SK-N-SH (cell line): ENCODE measurements at regions not wholly inside any gene's neighbourhood (a gene's known extent, or its start where the extent isn't known, plus 50 kb on each side); places are given as distances from the start of the nearest gene placed in this dataset.
"Not testable (repeated sequence)": the region's sequence is repeated elsewhere in the genome, so short reads cannot be mapped to it uniquely, and the experiment has no call there.

ENCODE experiments used
- CTCF ChIA-PET: fragments of 300-600, 350-600 bp; formaldehyde crosslinking; extraction: SDS; loops from one replicate; lab custom pipeline; 2021; lab: Yijun Ruan, JAX
- POLR2A ChIA-PET: fragments of 350-600 bp; sonication (Branson Sonifier 250); formaldehyde crosslinking; extraction: SDS; loops from one replicate; lab custom pipeline; 2020; ENCODE audit warnings: antibody characterized with exemption, inconsistent platforms; lab: Yijun Ruan, JAX
- DNase-seq: peaks from one replicate; pipeline ENCODE4 v3.0.0; 2012
- H2AFZ ChIP-seq: fragments of 200-600 bp; sonication (generic); 2 replicates; pipeline ENCODE4 v1.8.1; 2016; ENCODE audit warnings: antibody characterized with exemption, mild to moderate bottlenecking, low read depth
- H3F3A ChIP-seq: fragments of 200-600 bp; sonication (generic); replicated peaks from 2 replicates; pipeline ENCODE3; 2016; ENCODE audit warnings: antibody characterized with exemption, mild to moderate bottlenecking; ENCODE audit not compliant: insufficient read depth
- H3K27ac ChIP-seq, 2 experiments: fragments of 200-500 bp in 1 of 2; fragments of 200-600 bp in 1 of 2; sonication (Bioruptor generic) in 1 of 2; sonication (generic), shearing (Covaris generic) in 1 of 2; 2 replicates each; pipeline versions ENCODE4 v1.5.1 to v1.6.1; 2014 to 2016; ENCODE audit warnings: low read depth in 2 of 2, inconsistent platforms in 1 of 2, low read length in 1 of 2, mild to moderate bottlenecking in 1 of 2, mixed read lengths in 1 of 2
- H3K27me3 ChIP-seq: fragments of 200-600 bp; sonication (generic), shearing (Covaris generic); 2 replicates; pipeline ENCODE4 v1.6.1; 2016; ENCODE audit warnings: mixed run types; ENCODE audit not compliant: insufficient read depth
- H3K36me3 ChIP-seq, 2 experiments: fragments of 200-500 bp in 1 of 2; fragments of 200-600 bp in 1 of 2; sonication (Bioruptor generic) in 1 of 2; sonication (generic) in 1 of 2; replicated peaks in 1 of 2; 2 replicates each; pipeline versions ENCODE3 to v1.5.1; 2014 to 2016; ENCODE audit warnings: low read length in 1 of 2, mild to moderate bottlenecking in 1 of 2; ENCODE audit not compliant: insufficient read depth in 2 of 2, control insufficient read depth in 1 of 2
- H3K4me1 ChIP-seq, 2 experiments: fragments of 200-500 bp in 1 of 2; fragments of 200-600 bp in 1 of 2; sonication (Bioruptor generic) in 1 of 2; sonication (generic), shearing (Covaris generic) in 1 of 2; 2 replicates each; pipeline versions ENCODE4 v1.5.1 to v1.6.1; 2014 to 2016; ENCODE audit warnings: low read depth in 1 of 2, low read length in 1 of 2, mixed run types in 1 of 2; ENCODE audit not compliant: insufficient read depth in 2 of 2, control insufficient read depth in 1 of 2
- H3K4me2 ChIP-seq: fragments of 200-600 bp; sonication (generic), shearing (Covaris generic); 2 replicates; pipeline ENCODE4 v1.6.1; 2017; ENCODE audit warnings: mixed run types
- H3K4me3 ChIP-seq, 2 experiments: fragments of 200-500 bp in 1 of 2; fragments of 200-600 bp in 1 of 2; sonication (Bioruptor generic) in 1 of 2; sonication (generic), shearing (Covaris generic) in 1 of 2; 2 replicates each; pipeline versions ENCODE4 v1.5.1 to v1.8.1; 2014 to 2016; ENCODE audit warnings: low read depth in 2 of 2, inconsistent platforms in 1 of 2, low read length in 1 of 2, mild to moderate bottlenecking in 1 of 2, mixed read lengths in 1 of 2, moderate library complexity in 1 of 2
- H3K79me2 ChIP-seq: fragments of 200-600 bp; sonication (generic); 2 replicates; pipeline ENCODE4 v1.8.1; 2017; ENCODE audit warnings: mild to moderate bottlenecking; ENCODE audit not compliant: insufficient read depth
- H3K9ac ChIP-seq: fragments of 200-600 bp; sonication (generic); 2 replicates; pipeline ENCODE4 v1.6.1; 2017; ENCODE audit warnings: mixed run types
- H3K9me2 ChIP-seq: fragments of 200-600 bp; sonication (generic); 2 replicates; pipeline ENCODE4 v1.6.1; 2017; ENCODE audit warnings: mixed run types
- H3K9me3 ChIP-seq: fragments of 200-600 bp; sonication (generic); 2 replicates; pipeline ENCODE4 v1.6.1; 2017; ENCODE audit warnings: mixed run types, mild to moderate bottlenecking, moderate library complexity
- H4K20me1 ChIP-seq: fragments of 200-600 bp; sonication (generic); 2 replicates; pipeline ENCODE4 v1.6.1; 2017; ENCODE audit warnings: mild to moderate bottlenecking, mixed run types; ENCODE audit not compliant: insufficient read depth
- EZH2phosphoT487 ChIP-seq: fragments of 200-600 bp; sonication (generic); IDR thresholded peaks from 2 replicates; pipeline ENCODE4 v1.6.1; 2017; ENCODE audit warnings: low read depth, mixed run types, mild to moderate bottlenecking, antibody characterized with exemption, moderate library complexity, borderline replicate concordance
- GABPA ChIP-seq: IDR thresholded peaks from 2 replicates; pipeline ENCODE4 v1.4.0; 2012; ENCODE audit warnings: low read depth, mild to moderate bottlenecking
- MEF2A ChIP-seq: IDR thresholded peaks from 2 replicates; pipeline ENCODE4 v1.4.0; 2012; ENCODE audit warnings: low read depth, borderline replicate concordance
- USF2 ChIP-seq: fragments of 150-350 bp; IDR thresholded peaks from 2 replicates; pipeline ENCODE4 v1.6.1; 2017; ENCODE audit warnings: antibody characterized with exemption, low read length, low read depth, borderline replicate concordance
- ZBTB33 ChIP-seq: IDR thresholded peaks from 2 replicates; pipeline ENCODE4 v1.4.0; 2012; ENCODE audit warnings: low read depth, borderline replicate concordance
- WGBS: methylation state at CpG from one replicate; pipeline ENCODE4 v1.1.6; 2017; ENCODE audit warnings: low lambda C conversion rate; 5-methylcytosine and 5-hydroxymethylcytosine counted together

- H4K20me1 ChIP-seq, H3K4me3 ChIP-seq, H3K9me3 ChIP-seq, H3K27ac ChIP-seq, DNase-seq, H3K36me3 ChIP-seq, CTCF ChIA-PET, H3K4me1 ChIP-seq, POLR2A ChIA-PET, H3K9ac ChIP-seq, H3K27me3 ChIP-seq, H3K4me2 ChIP-seq, H3K9me2 ChIP-seq, H3K79me2 ChIP-seq, H3F3A ChIP-seq, H2AFZ ChIP-seq: not testable (repeated sequence)
- 76% methylated on average over 29 of the region's 46 CpGs for WGBS
Observed at GRCh38 chr10:65053831-65054351, 1532.7 kb downstream of the REEP3 start.

- H3K4me1 ChIP-seq, H3K9me3 ChIP-seq, CTCF ChIA-PET, H3K4me3 ChIP-seq, H3K27ac ChIP-seq, H3K36me3 ChIP-seq, H3K79me2 ChIP-seq, H3K27me3 ChIP-seq, POLR2A ChIA-PET, H3K4me2 ChIP-seq, H3K9me2 ChIP-seq, H2AFZ ChIP-seq, H3K9ac ChIP-seq, DNase-seq, H3F3A ChIP-seq, H4K20me1 ChIP-seq: not testable (repeated sequence)
- 70% methylated on average over 12 of the region's 12 CpGs for WGBS
Observed at GRCh38 chr10:65054701-65055100, 1533.5 kb downstream of the REEP3 start.

GRCh38 chr10:65065278-65065677 lies 1544.1 kb downstream of the REEP3 start:
- H3F3A ChIP-seq = no peaks in the 10 kb centered on the region
- H3K9me3 ChIP-seq = no peaks in the 10 kb centered on the region
- H3K9ac ChIP-seq = no peak overlapping the region
- no peaks in the 10 kb centered on the region for H3K79me2 ChIP-seq
- H4K20me1 ChIP-seq = no peaks in the 10 kb centered on the region
- H3K27me3 ChIP-seq = no peaks in the 10 kb centered on the region
- TF ChIP-seq USF2 = no peak
- TF ChIP-seq EZH2phosphoT487 = no peak
- no peak for TF ChIP-seq GABPA
- TF ChIP-seq MEF2A = no peak
- TF ChIP-seq ZBTB33 = no peak
- DNase-seq = no peak
- H3K27ac ChIP-seq = no peak overlapping the region
- H3K4me3 ChIP-seq = no peak overlapping the region
- no peak overlapping the region for H2AFZ ChIP-seq
- CTCF ChIA-PET = no interaction called here
- H3K4me1 ChIP-seq = no peaks in the 10 kb centered on the region
- POLR2A ChIA-PET = no interaction called here
- WGBS = 41% methylated on average over 1 of the region's 1 CpG
- H3K4me2 ChIP-seq = no peak overlapping the region
- H3K9me2 ChIP-seq = no peaks in the 10 kb centered on the region
- peaks cover 0 to 3% of the 10 kb centered on the region in 2 experiments for H3K36me3 ChIP-seq
